ENCODE measurements at regions not wholly inside any gene's neighbourhood (a gene's known extent, or its start where the extent isn't known, plus 50 kb on each side); places are given as distances from the start of the nearest gene placed in this dataset.
A peak's percentile ranks its signal among the peaks of the same experiment; 100 is the strongest.
"Not testable (repeated sequence)": the region's sequence is repeated elsewhere in the genome, so short reads cannot be mapped to it uniquely, and the experiment has no call there.

DNA sequence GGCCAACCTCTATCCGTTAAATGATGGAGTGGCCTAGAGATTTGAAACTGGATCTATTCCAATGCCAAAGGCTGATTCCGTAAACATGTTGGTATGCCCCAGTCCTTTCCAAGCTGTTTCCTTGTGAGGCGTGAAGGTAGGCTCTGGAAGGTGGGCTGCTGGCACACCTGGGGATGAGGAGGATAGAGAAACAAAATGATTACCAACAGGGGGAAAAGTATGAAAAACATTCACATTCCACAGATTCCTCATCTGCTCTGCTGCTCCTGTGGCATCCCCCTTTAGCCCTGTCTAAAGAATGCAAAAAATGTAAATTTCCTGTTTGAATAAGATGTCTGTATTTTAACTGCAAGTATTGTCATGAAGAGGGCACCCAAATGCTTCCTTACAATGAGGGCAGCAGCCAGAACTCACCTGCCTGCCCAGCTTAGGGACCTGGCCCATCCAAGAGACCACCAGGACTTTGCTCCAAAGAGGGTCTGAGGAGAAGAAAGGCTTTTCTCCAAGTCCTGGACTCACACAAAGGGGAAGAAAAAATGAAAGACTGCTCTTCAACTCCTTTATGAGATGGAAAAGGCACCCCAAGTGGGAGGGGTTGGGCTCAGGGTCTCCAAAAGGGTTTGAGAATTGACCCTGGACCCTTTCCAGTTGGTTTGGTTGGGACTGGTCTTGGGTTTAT is 132.3 kb upstream of the PELI1 start:
- Mint-ChIP-seq H3K4me3 (no peak overlapping the region), H3K27me3 (ENCODE audit: low read depth) (no peaks in the 10 kb centered on the region), H3K36me3 (ENCODE audit: low read depth) (no peaks in the 10 kb centered on the region), H3K4me1 (peaks cover 25% of the 10 kb centered on the region), H3K9me3 (no peaks in the 10 kb centered on the region), H3K27ac (ENCODE audit: unreplicated experiment) (no peak overlapping the region)
- no peak for TF ChIP-seq CTCF (conservative IDR thresholded peaks at IDR 0.05)
- DNase-seq (ENCODE audit: low read depth, low spot score), result no peak

DNA sequence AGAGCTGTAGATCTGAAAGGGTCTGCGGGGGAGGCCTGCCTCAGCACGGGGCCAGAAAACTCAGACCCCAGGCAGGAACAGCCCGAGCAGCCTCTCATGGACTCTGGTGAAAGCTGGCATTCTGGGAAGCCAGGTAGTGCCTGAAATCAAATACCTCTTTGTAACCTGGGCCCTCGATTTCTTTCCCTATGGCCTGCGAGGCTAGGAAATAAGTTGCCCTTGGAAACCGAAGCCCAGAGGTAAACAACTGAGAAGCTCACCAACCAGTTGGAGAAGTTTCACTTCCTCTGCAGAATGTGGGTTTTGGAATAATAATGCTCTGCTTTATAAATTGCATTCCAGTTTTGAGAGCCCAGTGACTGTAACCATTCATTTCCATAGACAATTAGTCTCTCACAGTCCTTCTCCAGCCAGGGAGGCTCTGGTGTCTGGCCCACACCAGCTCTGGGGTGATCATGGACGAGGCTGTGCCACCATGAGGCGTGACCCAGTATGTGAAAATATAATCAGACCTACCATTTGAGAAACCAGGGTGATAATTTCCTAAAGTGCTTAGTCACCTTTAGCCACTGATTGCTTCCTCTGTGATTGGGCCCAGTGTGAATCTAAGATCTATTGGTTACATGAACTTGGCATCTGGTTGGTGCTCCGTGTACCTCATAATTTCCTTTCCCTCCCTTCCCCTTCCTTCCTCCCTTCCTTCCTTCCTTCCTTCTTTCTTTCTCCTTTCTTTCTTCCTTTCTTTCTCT is 133.1 kb upstream of the PELI1 start:
- no peak for TF ChIP-seq CTCF (conservative IDR thresholded peaks at IDR 0.05)
- Mint-ChIP-seq H3K27me3 (ENCODE audit: low read depth) (no peaks in the 10 kb centered on the region), H3K4me1 (peaks cover 25% of the 10 kb centered on the region), H3K36me3 (ENCODE audit: low read depth) (no peaks in the 10 kb centered on the region), H3K4me3 (no peak overlapping the region), H3K27ac (ENCODE audit: unreplicated experiment) (no peak overlapping the region), H3K9me3 (no peaks in the 10 kb centered on the region)
- DNase-seq (ENCODE audit: low read depth, low spot score), result no peak

DNA sequence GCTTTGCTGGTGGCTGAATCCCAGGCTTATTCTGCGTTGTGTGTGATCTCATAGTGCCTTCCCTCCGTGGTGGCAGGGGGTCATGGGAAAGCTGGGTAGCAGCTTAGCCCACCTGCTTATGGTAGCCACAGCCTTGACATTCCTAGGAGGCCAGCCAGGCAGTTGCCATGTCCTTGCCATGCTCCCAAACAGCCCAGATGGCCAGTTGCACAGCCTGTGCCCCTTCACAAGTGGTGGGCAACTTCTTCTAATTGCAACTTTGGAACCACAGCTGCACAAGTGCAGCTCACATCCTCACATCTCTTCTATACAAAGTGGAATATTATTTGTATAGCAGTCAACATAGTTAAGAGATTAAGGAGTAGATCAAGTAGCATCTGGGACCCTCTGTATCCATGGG is 136.6 kb upstream of the PELI1 start:
- not testable (repeated sequence) for H3K9me3 Mint-ChIP-seq; H3K27me3 Mint-ChIP-seq (ENCODE audit: low read depth); H3K4me1 Mint-ChIP-seq; H3K36me3 Mint-ChIP-seq (ENCODE audit: low read depth); H3K4me3 Mint-ChIP-seq; DNase-seq (ENCODE audit: low read depth, low spot score)
- peak overlapping the region; percentile 46 for H3K27ac Mint-ChIP-seq (ENCODE audit: unreplicated experiment)

GRCh38 chr2:64283006-64283570 is 138.9 kb upstream of the PELI1 start:
- H3K27me3 Mint-ChIP-seq (ENCODE audit: low read depth), result no peaks in the 10 kb centered on the region
- H3K36me3 Mint-ChIP-seq (ENCODE audit: low read depth), result no peaks in the 10 kb centered on the region
- H3K4me1 Mint-ChIP-seq, result peaks cover 2% of the 10 kb centered on the region
- TF ChIP-seq CTCF (conservative IDR thresholded peaks at IDR 0.05), result no peak
- DNase-seq (ENCODE audit: low read depth, low spot score), result no peak
- H3K9me3 Mint-ChIP-seq, result no peaks in the 10 kb centered on the region
- H3K4me3 Mint-ChIP-seq, result no peak overlapping the region
- H3K27ac Mint-ChIP-seq (ENCODE audit: unreplicated experiment), result no peak overlapping the region

DNA sequence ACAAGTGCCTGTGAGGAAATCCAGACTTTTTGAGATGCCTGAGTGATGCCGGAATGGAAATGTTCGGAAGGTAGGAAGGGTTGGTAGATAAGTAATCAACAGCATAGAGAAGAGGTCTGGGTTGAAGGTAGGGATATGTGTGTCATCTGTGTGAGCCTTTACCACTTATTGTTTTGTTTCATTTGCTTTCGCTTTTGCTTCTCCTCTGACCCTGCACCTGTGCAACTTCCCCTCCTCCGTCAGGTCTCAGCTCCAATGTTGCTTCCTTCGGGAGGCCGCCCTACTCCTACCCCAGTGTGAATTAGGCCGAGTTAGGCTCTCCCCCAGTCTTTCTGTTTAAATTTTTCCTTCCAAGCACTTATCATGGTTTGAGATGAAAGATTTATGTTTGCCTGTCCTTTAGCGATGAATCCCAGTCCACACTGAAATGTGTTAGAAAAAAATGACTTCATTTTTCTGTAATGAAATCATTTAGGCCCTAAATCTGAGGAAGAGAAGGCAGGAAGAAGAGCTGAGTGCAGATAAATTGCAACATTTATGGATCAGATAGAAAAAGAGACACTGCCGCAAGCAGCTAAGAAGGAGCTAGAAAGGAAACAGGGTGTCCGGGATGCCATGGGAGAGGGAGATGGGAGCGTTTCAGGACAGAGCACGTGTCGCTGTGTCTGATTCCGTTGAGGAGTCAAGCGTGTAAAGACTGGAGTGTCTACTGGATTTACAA is 139.6 kb upstream of the PELI1 start:
- Mint-ChIP-seq H3K4me1 (peaks cover 9% of the 10 kb centered on the region), H3K9me3 (no peaks in the 10 kb centered on the region), H3K27me3 (ENCODE audit: low read depth) (no peaks in the 10 kb centered on the region), H3K36me3 (ENCODE audit: low read depth) (no peaks in the 10 kb centered on the region), H3K27ac (ENCODE audit: unreplicated experiment) (no peak overlapping the region), H3K4me3 (no peak overlapping the region)
- DNase-seq (ENCODE audit: low read depth, low spot score), result no peak
- no peak for TF ChIP-seq CTCF (conservative IDR thresholded peaks at IDR 0.05)
